Upper lobe of right lung (tissue), 1 donor: ENCODE measurements at regions not wholly inside any gene's neighbourhood (a gene's known extent, or its start where the extent isn't known, plus 50 kb on each side); places are given as distances from the start of the nearest gene placed in this dataset.

Source experiments
- ATAC-seq: fragments of 200-7000 bp; cut with Tn5 transposase; one replicate; pipeline ENCODE4 v1.9.1; 2020; ENCODE audit warnings: mild to moderate bottlenecking, moderate library complexity
- DNase-seq: peaks from one replicate; pipeline ENCODE4 v3.0.0-alpha.2; 2020
- H3K27ac ChIP-seq: fragments of 200-600 bp; one replicate; pipeline ENCODE4 v1.8.0; 2022
- H3K27me3 ChIP-seq: fragments of 200-600 bp; one replicate; pipeline ENCODE4 v1.8.0; 2022; ENCODE audit warnings: mild to moderate bottlenecking
- H3K36me3 ChIP-seq: fragments of 200-600 bp; one replicate; pipeline ENCODE4 v1.8.0; 2022
- H3K4me1 ChIP-seq: fragments of 200-600 bp; one replicate; pipeline ENCODE4 v1.8.0; 2022
- H3K4me3 ChIP-seq: fragments of 200-600 bp; one replicate; pipeline ENCODE4 v1.8.0; 2022; ENCODE audit warnings: mild to moderate bottlenecking
- H3K9me3 ChIP-seq: fragments of 200-600 bp; one replicate; pipeline ENCODE4 v1.8.0; 2022
- CTCF ChIP-seq: fragments of 200-600 bp; IDR thresholded peaks from one replicate; pipeline ENCODE4 v1.8.0; 2022; ENCODE audit warnings: antibody characterized with exemption
- intact Hi-C: fragments of 100-400 bp; cut with DNase I; formaldehyde crosslinking; loops from one replicate; pipeline ENCODE4 v1.11.0; 2022
- donor health status: DM: no; HTN: yes; CAD: no; lungs with severe emphysema.

DNA sequence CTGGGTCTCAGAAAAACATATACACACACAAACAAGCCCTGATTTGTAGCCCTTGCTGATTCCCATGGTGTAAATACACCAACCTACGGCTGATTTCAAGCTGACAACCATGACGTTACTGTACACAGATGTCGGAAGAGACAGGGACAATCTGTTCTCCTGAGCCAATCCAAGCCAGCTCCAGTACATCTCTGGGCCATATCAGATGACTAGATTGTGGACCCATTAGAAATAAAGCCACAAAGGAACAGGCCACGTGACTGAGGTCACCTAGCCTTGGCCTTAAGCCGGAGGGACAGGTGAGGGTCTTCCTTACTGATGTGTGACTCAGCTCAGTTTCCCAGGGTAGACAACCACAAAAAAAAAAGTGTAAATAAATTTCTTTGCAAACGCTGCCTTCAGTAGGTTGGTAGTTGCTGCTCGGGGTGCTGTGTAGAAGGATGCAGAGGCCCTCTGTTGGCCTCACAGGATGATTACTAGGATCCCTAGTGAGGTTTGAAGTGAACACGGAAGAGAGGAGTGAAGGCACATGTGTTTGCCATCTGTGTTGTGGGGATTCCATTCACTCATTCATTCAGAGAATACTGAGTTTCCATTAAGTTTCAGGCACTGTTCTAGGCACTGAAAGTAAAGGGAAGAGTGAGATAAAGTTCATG is 99.0 kb upstream of the LARGE1 start:
- intact Hi-C loops: no loop called here
- Histone ChIP-seq H3K27me3 (no peaks in the 10 kb centered on the region), H3K9me3 (no peaks in the 10 kb centered on the region), H3K27ac (no peak overlapping the region), H3K36me3 (no peaks in the 10 kb centered on the region), H3K4me1 (no peaks in the 10 kb centered on the region), H3K4me3 (no peak overlapping the region)
- TF ChIP-seq CTCF: no peak
- no peak for DNase-seq
- ATAC-seq: no peak

DNA sequence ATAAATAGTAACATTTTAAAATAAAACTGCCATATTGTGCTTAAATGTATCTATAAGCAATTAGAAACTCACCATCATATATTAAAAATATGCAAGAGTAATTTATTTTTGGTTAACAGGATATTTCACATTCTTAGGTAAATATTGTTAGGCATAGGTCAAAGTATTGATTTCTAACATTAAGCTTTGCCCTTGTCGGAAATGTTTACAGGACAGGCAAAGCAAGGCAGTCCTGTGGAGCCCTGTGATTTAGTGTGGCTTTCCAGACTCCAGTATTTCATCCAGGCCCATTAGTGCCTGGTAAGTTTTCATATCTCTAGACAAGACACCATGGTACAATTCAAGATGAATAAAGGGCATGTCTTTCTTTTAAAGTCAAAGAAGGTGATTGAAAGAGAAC is 114.9 kb upstream of the LARGE1 start:
- H3K27ac ChIP-seq: no peak overlapping the region
- TF ChIP-seq CTCF: no peak
- no peaks in the 10 kb centered on the region for H3K9me3 ChIP-seq
- H3K27me3 ChIP-seq: no peaks in the 10 kb centered on the region
- H3K36me3 ChIP-seq: no peaks in the 10 kb centered on the region
- no peak overlapping the region for H3K4me3 ChIP-seq
- ATAC-seq: no peak
- DNase-seq: no peak
- H3K4me1 ChIP-seq: no peaks in the 10 kb centered on the region
- intact Hi-C loops: no loop called here

DNA sequence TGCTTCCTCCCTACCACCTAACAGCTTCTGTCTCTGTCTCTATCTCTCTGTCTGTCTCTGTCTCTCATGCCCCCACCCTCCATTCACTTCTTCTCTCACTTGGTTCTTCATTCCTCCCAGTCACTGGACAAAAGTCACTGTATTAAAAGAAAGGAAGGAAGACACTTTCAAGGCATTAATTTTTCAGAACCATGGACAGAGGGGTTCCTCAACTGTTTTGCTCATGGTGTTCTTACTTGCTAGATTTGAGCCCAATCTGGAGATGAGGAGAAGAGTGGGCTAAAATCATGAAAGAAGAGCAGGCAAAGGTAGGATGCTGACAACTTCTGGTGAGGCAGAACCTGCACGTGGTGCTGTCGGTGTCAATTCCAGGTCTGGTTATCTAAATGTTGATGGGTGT is 116.7 kb upstream of the LARGE1 start:
- H3K4me3 ChIP-seq: no peak overlapping the region
- no peak for ATAC-seq
- TF ChIP-seq CTCF: no peak

DNA sequence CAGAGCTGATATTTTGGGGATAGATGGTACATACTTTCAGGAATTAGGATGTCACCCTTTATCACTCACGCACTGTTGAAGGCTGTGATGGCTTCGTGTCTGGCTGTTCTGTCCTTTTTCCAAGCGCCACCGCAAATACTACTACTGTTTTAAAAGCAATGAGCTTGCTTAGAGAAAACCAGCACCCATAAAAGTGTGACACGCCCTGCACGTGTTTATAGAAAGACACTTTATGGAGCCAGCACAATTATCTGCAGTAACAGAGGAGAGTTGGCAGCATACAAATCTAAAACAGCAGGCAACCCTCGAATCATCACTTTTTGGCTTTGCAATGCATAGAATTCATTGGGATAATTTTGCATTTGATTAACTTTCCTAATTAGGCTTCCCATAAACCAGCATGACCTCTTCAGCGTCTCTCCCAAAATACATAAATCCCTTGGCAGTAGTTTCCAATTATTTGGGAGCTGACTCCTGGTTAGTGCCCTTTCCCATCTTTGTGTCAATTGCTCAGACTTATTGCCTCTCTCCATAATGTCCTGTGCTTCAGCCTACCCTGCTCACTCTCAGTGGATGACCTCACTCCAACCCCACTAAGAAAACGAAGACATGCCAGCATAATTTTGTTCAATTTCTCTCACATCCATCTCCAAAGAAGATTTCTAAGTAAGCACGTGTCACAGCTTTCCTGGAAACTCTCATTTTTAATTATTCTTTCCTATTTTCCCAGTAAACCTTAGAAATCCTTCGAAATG is 118.7 kb upstream of the LARGE1 start:
- ATAC-seq: no peak
- no peak for TF ChIP-seq CTCF
- Histone ChIP-seq H3K36me3 (no peaks in the 10 kb centered on the region), H3K27ac (no peak overlapping the region), H3K4me1 (no peaks in the 10 kb centered on the region), H3K4me3 (no peak overlapping the region), H3K27me3 (no peaks in the 10 kb centered on the region), H3K9me3 (no peaks in the 10 kb centered on the region)
- DNase-seq: no peak
- intact Hi-C loops: no loop called here

More for the DNA sequence above, 116.7 kb upstream of the LARGE1 start:
- no peaks in the 10 kb centered on the region for H3K4me1 ChIP-seq
- H3K27ac ChIP-seq: no peak overlapping the region
- intact Hi-C loops: no loop called here
- no peaks in the 10 kb centered on the region for H3K36me3 ChIP-seq
- DNase-seq: no peak
- no peaks in the 10 kb centered on the region for H3K9me3 ChIP-seq
- H3K27me3 ChIP-seq: no peaks in the 10 kb centered on the region

DNA sequence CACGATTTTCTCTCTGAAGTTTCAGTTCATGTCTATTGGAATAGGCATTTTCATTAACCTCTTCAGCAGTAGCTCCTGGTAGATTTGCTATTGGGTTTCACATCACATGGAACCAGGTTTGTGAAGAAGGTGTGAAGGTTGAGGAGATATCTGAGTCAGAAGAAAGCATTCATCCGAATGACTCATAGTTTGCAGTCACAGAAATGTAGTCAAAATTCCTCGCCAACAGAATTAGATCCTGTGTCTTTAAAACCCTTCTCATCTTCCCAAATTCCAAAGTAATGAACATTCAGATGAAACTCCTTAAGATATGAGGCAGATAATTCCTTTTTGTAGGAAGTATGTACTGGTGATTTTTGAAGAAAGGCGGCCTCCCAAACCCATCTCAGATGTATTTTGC is 125.0 kb upstream of the LARGE1 start:
- Histone ChIP-seq H3K4me1 (no peaks in the 10 kb centered on the region), H3K27me3 (no peaks in the 10 kb centered on the region), H3K27ac (no peak overlapping the region), H3K4me3 (no peak overlapping the region), H3K36me3 (no peaks in the 10 kb centered on the region), H3K9me3 (no peaks in the 10 kb centered on the region)
- DNase-seq (no peak), ATAC-seq (no peak)
- no peak for TF ChIP-seq CTCF
- intact Hi-C loops: no loop called here
